GM20431 (cell line): ENCODE measurements at regions not wholly inside any gene's neighbourhood (a gene's known extent, or its start where the extent isn't known, plus 50 kb on each side); places are given as distances from the start of the nearest gene placed in this dataset.

Experiments used
- in situ Hi-C: fragments of 300-500 bp; cut with MseI, MboI; formaldehyde crosslinking; loops from one replicate; pipeline ENCODE4 v1.15.0; 2020; ENCODE audit warnings: low sequenced_read_pairs; ENCODE audit not compliant: unreplicated experiment

DNA sequence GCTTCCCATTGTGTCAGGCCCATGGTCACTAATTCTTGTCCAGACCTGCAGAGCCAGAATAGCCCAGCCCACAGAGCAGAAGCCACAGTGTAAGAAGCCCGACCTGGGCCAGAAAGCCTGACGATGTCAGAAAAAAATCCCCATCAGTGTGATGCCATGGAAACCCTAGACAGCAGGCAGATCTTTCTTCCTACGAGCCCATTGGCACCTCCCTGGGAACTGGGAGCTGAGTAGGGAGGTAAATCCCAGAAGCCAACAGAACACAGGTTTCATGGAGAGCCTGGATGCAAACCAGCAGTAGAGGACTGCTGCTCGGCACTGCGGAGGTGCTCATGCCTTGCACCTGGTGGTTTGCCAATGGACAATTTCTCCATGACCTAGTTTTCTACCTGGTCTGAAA, 82.2 kb upstream of the SLC22A16 start:
- in situ Hi-C loops: no loop called here

- in situ Hi-C loops: no loop called here
Measured at GRCh38 chr6:110557199-110557598, 80.8 kb upstream of the SLC22A16 start.

- in situ Hi-C loops: no loop called here
Measured at GRCh38 chr6:110556317-110557110, 80.1 kb upstream of the SLC22A16 start.

DNA sequence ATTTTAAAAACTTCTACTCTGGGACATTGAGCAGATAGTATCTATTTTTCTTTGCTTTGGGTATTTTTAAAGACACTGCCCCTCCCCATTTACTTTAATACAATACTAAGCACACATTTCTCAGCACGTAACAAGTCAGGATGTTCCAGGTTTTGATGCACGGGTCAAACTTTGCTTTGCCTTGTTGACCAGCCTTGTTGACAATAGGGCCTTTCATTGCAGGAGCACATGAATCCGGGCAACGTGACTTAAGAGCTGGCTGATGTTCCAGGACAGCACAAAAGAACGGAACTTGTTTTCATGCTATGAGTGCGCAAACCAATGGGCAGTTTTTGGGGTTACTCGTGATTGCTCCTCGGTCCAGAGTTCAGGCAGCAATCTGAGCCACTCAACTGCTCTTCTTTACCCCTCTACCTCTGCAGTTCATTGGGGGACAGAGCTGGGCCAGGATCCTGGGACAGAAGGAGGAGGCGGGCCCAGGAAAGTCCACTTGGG, 78.6 kb upstream of the SLC22A16 start:
- in situ Hi-C loops: no loop called here

DNA sequence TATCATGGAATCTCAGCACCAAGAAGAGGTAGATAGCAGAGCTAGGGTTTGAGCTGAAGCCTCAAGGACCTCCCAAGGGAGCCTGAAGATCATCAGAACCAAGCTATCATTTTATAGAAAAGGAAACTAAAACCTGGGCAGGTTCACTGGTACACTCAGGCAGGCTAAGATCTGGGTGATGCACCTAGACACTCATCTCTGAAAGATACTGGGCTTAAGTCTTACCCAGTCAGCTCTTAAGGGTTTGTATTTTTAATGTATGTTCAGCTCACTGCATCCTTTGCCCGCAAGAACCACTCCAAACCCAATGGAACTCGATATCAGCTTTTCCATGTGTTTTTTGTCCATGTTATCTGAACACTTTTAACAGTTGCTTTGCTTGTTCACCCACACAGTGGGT, 78.0 kb upstream of the SLC22A16 start:
- in situ Hi-C loops: no loop called here

GRCh38 chr6:110552901-110553641, 76.7 kb upstream of the SLC22A16 start:
- in situ Hi-C loops: no loop called here

GRCh38 chr6:110552076-110552475, 75.7 kb upstream of the SLC22A16 start:
- in situ Hi-C loops: no loop called here

GRCh38 chr6:110551088-110551487, 74.7 kb upstream of the SLC22A16 start:
- in situ Hi-C loops: no loop called here

GRCh38 chr6:110550353-110550752, 73.9 kb upstream of the SLC22A16 start:
- in situ Hi-C loops: no loop called here

GRCh38 chr6:110549277-110549676, 72.9 kb upstream of the SLC22A16 start:
- in situ Hi-C loops: loop anchor here (25.0 kb wide), 1 partner anchor 413 kb away; the partner anchor contains the start of gene GTF3C6

DNA sequence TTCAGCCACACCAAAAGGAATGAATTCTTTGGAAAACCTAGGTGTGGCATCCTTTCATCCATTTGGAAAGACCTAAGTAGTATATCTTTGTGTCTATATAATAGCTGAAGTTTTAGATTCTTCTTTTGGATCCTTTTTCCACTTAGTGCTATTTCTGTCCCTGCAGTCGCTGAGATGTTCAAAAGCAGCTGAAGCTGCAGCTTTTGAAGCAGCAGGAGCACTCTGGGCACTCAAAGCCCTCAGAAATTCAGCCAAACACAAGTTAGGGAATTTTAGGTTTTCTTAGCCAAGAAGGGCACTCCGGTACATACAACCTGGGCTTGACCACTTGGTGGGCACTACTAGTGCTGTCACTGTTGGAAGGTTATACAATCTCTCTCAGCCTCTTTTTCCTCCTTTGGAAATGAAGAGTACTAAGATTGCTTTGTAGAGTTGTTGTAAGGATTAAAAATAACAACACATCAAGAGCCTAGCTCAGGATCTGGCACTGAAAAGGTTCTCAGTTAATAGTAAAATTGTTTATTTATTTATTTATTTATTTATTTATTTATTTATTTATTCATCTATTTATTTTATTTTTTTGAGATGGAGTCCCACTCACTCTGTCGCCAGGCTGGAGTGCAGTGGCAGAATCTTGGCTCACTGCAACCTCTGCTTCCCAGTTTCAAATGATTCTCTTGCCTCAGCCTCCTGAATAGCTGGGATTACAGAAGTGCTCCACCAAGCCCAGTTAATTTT, 71.9 kb upstream of the SLC22A16 start:
- in situ Hi-C loops: loop anchor here (25.0 kb wide), 1 partner anchor 414 kb away; the partner anchor contains the start of gene GTF3C6

DNA sequence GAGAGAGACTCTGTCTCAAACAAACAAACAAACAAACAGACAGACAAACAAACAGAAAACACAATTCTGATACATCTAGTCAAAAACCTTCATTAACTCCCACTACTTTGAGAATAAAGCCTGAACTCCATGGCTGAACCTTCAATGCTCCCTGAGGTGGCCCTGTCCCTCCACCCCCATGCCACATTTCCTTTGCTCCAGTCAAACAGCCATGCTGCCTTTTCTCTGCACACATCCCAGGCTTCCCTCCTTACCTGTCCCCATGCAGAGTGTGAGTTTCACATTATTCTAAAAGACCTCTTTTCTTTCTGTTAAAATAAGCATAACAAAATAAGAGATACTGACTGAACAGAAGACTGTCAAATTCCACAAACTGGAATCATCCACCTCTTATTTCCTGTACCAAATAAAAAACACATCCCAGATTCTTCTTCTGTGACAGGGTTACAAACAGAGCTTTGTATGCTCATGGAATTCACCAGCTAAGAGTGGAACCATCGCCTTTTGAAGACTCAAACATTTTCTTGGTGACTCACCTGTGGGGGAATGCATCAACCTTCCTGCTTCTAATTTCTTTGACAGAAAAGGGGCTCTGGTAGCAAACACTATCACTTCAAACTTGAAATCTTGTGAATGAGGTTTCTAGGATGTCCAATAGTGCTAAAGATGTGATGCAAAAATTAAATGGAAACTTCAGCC, 71.0 kb upstream of the SLC22A16 start:
- in situ Hi-C loops: loop anchor here (25.0 kb wide), 1 partner anchor 415 kb away; the partner anchor contains the start of gene GTF3C6

DNA sequence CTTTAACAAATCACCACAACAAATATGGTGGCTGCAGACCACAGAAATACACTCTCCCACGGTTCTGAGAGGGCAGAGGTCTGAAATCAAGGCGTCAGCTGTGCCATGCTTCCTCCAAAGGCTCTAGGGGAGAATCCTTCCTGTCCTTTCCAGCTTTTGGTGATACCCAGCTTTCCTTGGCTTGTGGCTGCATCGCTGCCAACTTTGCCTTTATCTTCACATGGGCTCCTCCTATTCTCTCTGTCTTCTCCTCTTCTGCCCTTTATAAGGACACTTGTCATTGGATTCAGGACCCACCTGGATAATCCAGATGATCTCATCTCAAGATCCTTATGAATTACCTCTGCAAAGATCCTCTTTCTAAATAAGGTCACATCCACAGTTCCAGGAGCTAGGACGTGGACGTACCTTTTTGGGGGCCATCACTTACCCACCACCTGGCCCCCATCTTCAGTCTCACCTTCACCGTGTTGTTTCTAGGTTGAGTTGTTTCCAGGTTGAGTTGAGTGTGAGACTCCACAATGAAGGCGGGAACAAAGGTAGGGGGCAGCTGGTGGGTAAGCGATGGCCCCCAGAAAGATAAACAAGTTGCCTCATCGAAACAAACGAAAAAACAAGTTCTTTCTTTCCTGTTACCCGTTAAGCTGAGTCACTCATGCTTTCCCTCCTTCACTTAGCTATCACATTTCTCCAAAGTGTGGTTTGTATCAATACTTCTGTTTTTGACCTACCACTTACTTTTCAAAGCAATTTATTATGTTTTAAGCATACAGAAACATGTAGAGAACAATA, 68.9 kb upstream of the SLC22A16 start:
- in situ Hi-C loops: loop anchor here (25.0 kb wide), 1 partner anchor 417 kb away; the partner anchor contains the start of gene GTF3C6

- in situ Hi-C loops: loop anchor here (25.0 kb wide), 1 partner anchor 418 kb away; the partner anchor contains the start of gene GTF3C6
Measured at GRCh38 chr6:110544472-110544871, 68.1 kb upstream of the SLC22A16 start.

GRCh38 chr6:110543106-110543505, 66.7 kb upstream of the SLC22A16 start:
- in situ Hi-C loops: loop anchor here (25.0 kb wide), 1 partner anchor 419 kb away; the partner anchor contains the start of gene GTF3C6

DNA sequence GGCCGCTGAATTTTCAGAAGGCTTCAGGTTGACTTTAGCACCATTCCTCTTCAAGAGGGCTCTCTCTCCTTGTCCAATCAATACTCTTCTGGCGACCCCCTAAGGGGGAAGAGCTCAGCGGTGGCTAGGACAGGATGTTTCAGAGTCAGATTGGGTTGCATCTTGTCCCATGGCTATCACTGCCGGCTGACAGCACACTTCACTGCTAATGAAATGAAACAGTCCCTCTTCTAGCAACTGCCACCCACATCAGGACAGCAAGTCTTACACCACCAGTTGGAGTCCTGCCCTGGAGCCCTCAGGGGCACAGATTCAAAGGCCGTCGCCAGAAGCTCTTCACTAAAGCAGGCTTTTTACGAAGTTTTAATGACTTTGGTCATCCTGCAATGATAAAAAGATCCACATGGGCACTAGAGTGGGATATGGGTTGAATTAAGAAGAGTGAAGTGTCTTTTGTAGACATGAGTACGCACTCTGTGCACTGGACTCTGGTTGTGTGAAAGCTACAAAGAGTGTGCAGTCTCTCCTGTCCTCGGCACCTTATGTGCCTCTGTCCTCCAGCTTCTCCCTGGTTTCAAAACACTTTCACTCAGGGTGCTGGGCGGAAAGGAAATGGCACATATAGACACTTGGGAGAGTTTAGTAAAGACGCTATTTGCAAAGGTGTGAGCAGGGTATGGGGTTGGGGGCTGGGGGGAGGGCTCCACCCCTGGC, 66.1 kb upstream of the SLC22A16 start:
- in situ Hi-C loops: loop anchor here (25.0 kb wide), 1 partner anchor 420 kb away; the partner anchor contains the start of gene GTF3C6

DNA sequence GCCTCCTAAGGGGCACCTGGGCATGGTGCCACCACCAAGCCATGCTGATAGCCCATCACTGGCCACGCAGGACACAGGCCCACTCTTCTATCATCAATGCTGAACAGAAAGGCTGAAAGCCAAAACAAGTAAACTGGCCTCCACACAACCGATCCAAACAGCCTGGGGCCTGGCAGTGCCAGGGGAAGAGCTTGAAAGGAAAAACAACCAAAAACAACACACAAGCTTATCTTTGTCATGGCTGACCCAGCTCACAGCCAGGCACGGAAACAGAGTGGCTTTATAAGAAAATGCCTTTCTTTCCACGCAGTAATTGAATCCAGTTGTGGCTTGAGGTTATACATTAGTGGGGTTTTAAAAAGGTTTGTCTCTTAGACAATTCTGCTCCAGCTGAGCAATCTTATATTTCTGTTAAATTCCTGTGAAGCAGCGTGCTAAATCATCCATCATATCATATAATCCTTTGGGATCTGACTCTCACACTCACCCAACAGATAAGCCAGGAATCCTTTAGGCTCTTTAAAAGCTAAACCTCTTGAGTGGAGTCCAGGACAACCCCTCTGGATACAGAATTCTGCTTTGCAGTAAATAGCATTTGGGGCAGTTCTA, 65.4 kb upstream of the SLC22A16 start:
- in situ Hi-C loops: loop anchor here (25.0 kb wide), 1 partner anchor 420 kb away; the partner anchor contains the start of gene GTF3C6
